Tibial nerve (tissue), 4 donors: ENCODE measurements at regions not wholly inside any gene's neighbourhood (a gene's known extent, or its start where the extent isn't known, plus 50 kb on each side); places are given as distances from the start of the nearest gene placed in this dataset.

ENCODE experiments used
- CTCF ChIP-seq, 5 experiments: fragments of 200-600 bp in 3 of 5; fragments of 450-650 bp in 2 of 5; sonication (generic) in 3 of 5; IDR thresholded peaks; one replicate each; pipeline ENCODE4 v1.5.1; 2016 to 2019; ENCODE audit warnings: antibody characterized with exemption in 5 of 5, mild to moderate bottlenecking in 3 of 5, moderate library complexity in 2 of 5
- EP300 ChIP-seq, 2 donors: sonication (generic); formaldehyde crosslinking; IDR thresholded peaks; one replicate each; pipeline ENCODE4 v1.6.1; 2017; ENCODE audit warnings: antibody characterized with exemption in 2 of 2, mild to moderate bottlenecking in 1 of 2

GRCh38 chr5:29143266-29143665 lies 2050.2 kb upstream of the CDH6 start:
- no peak for TF ChIP-seq CTCF (IDR thresholded peaks at IDR 0.05)
- no peak for TF ChIP-seq EP300 (IDR thresholded peaks at IDR 0.05)
